ENCODE measurements at regions not wholly inside any gene's neighbourhood (a gene's known extent, or its start where the extent isn't known, plus 50 kb on each side); places are given as distances from the start of the nearest gene placed in this dataset.

- no peak for TF ChIP-seq CTCF (IDR thresholded peaks at IDR 0.05; ENCODE audit: insufficient read depth, low read depth, low read length)
- TF ChIP-seq EZH2 (IDR thresholded peaks at IDR 0.05; ENCODE audit: insufficient read depth, low read length) = no peak
These were observed 187.3 kb upstream of the SASH1 start for GRCh38 chr6:148155293-148155692.

GRCh38 chr6:148157841-148158240 lies 184.8 kb upstream of the SASH1 start:
- H3K4me3 Mint-ChIP-seq (ENCODE audit: unreplicated experiment) = no peak overlapping the region
- FAIRE-seq = no peak
- H4K20me1 ChIP-seq (ENCODE audit: insufficient read depth, low read length) = no peaks in the 10 kb centered on the region

More at GRCh38 chr6:148155293-148155692, 187.3 kb upstream of the SASH1 start:
- Mint-ChIP-seq H3K27ac (ENCODE audit: unreplicated experiment) (no peak overlapping the region), H3K4me1 (ENCODE audit: low read depth, unreplicated experiment) (no peaks in the 10 kb centered on the region), H3K4me3 (ENCODE audit: unreplicated experiment) (no peak overlapping the region), H3K9me3 (ENCODE audit: unreplicated experiment) (no peaks in the 10 kb centered on the region), H3K36me3 (ENCODE audit: low read depth, unreplicated experiment) (no peaks in the 10 kb centered on the region), H3K27me3 (ENCODE audit: low read depth, unreplicated experiment) (peaks cover 5% of the 10 kb centered on the region)
- Histone ChIP-seq H3K79me2 (ENCODE audit: insufficient read depth, low read length) (no peaks in the 10 kb centered on the region), H4K20me1 (ENCODE audit: insufficient read depth, low read length) (no peaks in the 10 kb centered on the region), H3K27me3 (ENCODE audit: insufficient read depth, low read length) (no peaks in the 10 kb centered on the region), H3K9ac (ENCODE audit: low read length) (no peak overlapping the region), H3K4me2 (ENCODE audit: low read length) (no peak overlapping the region), H3K27ac (ENCODE audit: low read depth, low read length) (no peak overlapping the region), H3K36me3 (ENCODE audit: insufficient read depth, low read length) (no peaks in the 10 kb centered on the region), H3K9me3 (ENCODE audit: insufficient read depth, low read depth, low read length) (no peaks in the 10 kb centered on the region), H3K4me1 (ENCODE audit: insufficient read depth, low read length) (no peaks in the 10 kb centered on the region), H3K4me3 (ENCODE audit: insufficient read depth, low read depth, low read length) (no peak overlapping the region), H2AFZ (ENCODE audit: low read depth, low read length) (no peak overlapping the region)
- DNase-seq (ENCODE audit: low read depth) (no peak), FAIRE-seq (no peak)

More at GRCh38 chr6:148157841-148158240, 184.8 kb upstream of the SASH1 start:
- Histone ChIP-seq H3K4me3 (ENCODE audit: insufficient read depth, low read depth, low read length) (no peak overlapping the region), H2AFZ (ENCODE audit: low read depth, low read length) (no peak overlapping the region), H3K9ac (ENCODE audit: low read length) (no peak overlapping the region), H3K79me2 (ENCODE audit: insufficient read depth, low read length) (no peaks in the 10 kb centered on the region), H3K27me3 (ENCODE audit: insufficient read depth, low read length) (no peaks in the 10 kb centered on the region), H3K9me3 (ENCODE audit: insufficient read depth, low read depth, low read length) (no peaks in the 10 kb centered on the region), H3K36me3 (ENCODE audit: insufficient read depth, low read length) (no peaks in the 10 kb centered on the region), H3K4me2 (ENCODE audit: low read length) (no peak overlapping the region), H3K4me1 (ENCODE audit: insufficient read depth, low read length) (no peaks in the 10 kb centered on the region), H3K27ac (ENCODE audit: low read depth, low read length) (no peak overlapping the region)
- peaks cover 5% of the 10 kb centered on the region for H3K27me3 Mint-ChIP-seq (ENCODE audit: low read depth, unreplicated experiment)
- TF ChIP-seq CTCF (IDR thresholded peaks at IDR 0.05; ENCODE audit: insufficient read depth, low read depth, low read length) = no peak
- TF ChIP-seq EZH2 (IDR thresholded peaks at IDR 0.05; ENCODE audit: insufficient read depth, low read length) = no peak
- H3K36me3 Mint-ChIP-seq (ENCODE audit: low read depth, unreplicated experiment) = no peaks in the 10 kb centered on the region
- H3K9me3 Mint-ChIP-seq (ENCODE audit: unreplicated experiment) = no peaks in the 10 kb centered on the region
- no peaks in the 10 kb centered on the region for H3K4me1 Mint-ChIP-seq (ENCODE audit: low read depth, unreplicated experiment)
- DNase-seq (ENCODE audit: low read depth) = no peak
- no peak overlapping the region for H3K27ac Mint-ChIP-seq (ENCODE audit: unreplicated experiment)

Measured in astrocyte (in vitro differentiated cells and primary cell).